ENCODE measurements at regions not wholly inside any gene's neighbourhood (a gene's known extent, or its start where the extent isn't known, plus 50 kb on each side); places are given as distances from the start of the nearest gene placed in this dataset.
"Not testable (repeated sequence)": the region's sequence is repeated elsewhere in the genome, so short reads cannot be mapped to it uniquely, and the experiment has no call there.

- no peak for DNase-seq (ENCODE audit: low spot score)
- no peak for FAIRE-seq
These were observed 284.0 kb upstream of the DEFB112 start for GRCh38 chr6:50333696-50334095.

DNA sequence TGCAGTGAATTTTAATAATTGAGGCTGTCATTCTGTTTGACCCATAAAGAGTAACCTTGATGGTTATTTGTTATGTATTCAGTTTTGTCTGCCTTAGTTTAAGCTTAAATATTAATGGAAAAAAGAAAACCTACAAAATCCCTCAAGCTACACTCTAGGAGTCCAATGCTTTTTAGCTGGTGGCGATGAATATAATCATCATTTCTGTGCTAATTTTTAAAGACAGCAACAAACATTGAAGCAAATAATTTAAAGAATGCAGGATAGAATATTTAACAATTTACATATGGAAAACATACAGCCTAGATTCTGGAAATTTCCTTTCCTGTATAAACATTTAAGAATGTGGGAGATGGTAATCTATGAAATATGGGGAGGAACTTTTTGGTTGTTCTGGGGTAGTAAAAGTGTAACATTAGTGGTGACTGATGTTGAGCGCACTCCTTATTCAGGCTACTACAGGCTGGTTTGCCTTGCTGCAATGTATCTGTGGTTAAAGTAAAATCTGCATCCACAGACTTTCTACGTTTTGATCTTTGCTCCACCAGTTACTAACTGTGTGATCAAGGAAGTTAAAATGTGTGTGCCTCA is 287.9 kb upstream of the DEFB112 start:
- FAIRE-seq (no peak), DNase-seq (ENCODE audit: low spot score) (no peak)

GRCh38 chr6:50353603-50354002 is 303.9 kb upstream of the DEFB112 start:
- no peak for FAIRE-seq
- DNase-seq (ENCODE audit: low spot score): no peak

DNA sequence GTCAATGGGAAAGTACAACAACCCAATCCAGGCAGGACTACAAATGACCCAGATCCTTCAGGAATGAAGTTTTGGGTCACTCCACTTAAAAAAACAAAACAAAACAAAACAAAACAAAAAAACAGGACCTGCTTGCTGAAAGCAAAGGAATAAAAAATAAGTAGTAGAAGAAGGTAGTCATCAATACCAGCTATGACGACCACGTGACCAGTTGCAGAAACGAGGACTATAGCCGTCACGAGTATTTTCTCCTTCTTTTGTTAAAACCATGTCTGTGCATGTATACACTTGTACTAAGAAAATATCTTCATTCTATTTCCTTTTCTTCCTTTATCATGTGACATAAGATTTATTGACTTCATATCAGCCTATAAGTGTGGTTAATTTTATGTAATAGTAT is 308.4 kb upstream of the DEFB112 start:
- FAIRE-seq (no peak), DNase-seq (ENCODE audit: low spot score) (no peak)

GRCh38 chr6:50361641-50362331 is 312.1 kb upstream of the DEFB112 start:
- FAIRE-seq: peak; percentile 35
- DNase-seq (ENCODE audit: low spot score): peak; percentile 16

DNA sequence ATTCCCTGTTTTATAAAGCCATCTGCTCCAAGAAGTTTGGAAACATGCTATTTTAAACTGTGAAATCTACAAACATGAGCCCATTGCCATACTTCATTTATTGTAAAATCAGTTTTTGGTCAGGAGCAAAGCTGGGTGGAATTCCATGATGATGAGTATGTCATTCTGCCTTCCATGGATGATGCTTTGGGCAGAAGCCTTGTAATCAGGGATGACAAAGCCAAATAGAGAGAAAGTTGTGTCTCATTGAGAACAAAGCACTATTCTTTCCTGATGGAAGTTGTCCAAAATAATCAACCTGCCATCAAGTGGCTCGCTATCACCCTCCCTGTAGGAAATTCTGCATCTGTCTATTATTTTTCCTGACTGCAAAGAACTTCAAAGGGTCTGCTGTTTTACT is 313.0 kb upstream of the DEFB112 start:
- FAIRE-seq: peak; percentile 63
- DNase-seq (ENCODE audit: low spot score): peak; percentile 67

- FAIRE-seq (no peak), DNase-seq (ENCODE audit: low spot score) (no peak)
These were observed 320.3 kb upstream of the DEFB112 start for GRCh38 chr6:50369996-50370395.

- FAIRE-seq: no peak
These were observed 330.8 kb upstream of the DEFB112 start for GRCh38 chr6:50380406-50381098.

DNA sequence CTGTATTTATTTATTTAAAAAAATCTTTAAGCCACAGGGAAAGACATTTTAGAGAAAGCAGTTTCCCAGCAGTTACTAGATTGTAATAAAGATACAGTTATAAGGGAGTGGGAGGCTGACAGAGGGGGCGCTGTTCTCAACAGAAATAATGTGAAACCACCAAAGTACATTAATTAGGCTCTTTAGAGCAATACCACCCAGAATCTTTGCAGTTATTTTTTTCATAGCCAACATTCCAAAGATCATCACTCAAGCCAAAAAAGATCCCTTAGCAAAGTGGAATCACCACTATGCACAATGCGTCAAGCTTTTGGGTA is 331.3 kb upstream of the DEFB112 start:
- FAIRE-seq (no peak), DNase-seq (ENCODE audit: low spot score) (peak; percentile 16)

More at GRCh38 chr6:50380406-50381098, 330.8 kb upstream of the DEFB112 start:
- peak; percentile 14 for DNase-seq (ENCODE audit: low spot score)

DNA sequence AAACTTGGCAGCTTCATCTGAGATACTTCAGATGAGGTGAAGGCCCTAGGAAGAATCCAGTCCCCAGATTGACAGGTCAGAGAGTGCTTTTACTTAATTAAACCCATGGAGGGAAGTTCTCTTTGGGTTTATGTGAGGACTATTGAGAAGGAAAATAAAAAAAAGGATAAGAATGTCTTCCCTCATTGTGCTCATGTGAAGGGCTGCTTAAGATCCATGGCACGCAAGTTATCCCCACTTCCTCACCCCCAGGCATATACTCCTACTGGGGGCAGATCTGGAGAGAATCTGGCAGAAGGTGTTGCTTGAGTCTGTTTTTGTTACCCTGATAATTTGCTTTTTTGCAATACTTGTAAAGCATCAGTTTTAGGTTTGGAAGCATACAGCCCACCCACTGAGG is 322.9 kb upstream of the TFAP2D start:
- FAIRE-seq: no peak
- no peak for DNase-seq (ENCODE audit: low spot score)

DNA sequence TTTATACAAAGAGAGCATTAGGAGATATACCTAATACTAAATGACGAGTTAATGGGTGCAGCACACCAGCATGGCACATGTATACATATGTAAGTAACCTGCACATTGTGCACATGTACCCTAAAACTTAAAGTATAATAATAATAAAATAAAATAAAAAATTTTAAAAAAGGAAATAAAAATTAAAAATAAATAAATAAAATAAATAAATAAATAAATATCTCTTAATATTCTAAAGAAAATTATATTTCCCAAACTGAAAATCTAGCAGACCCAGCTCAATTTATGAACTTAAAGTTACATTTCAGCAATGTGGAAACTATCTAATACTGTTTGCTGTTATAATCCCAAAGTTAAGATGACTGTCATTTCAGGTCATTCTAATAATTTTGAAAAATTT is 319.2 kb upstream of the TFAP2D start:
- not testable (repeated sequence) for DNase-seq (ENCODE audit: low spot score); FAIRE-seq

- FAIRE-seq: no peak
- DNase-seq (ENCODE audit: low spot score): no peak
These were observed 308.7 kb upstream of the TFAP2D start for GRCh38 chr6:50404643-50405042.

- FAIRE-seq (no peak), DNase-seq (ENCODE audit: low spot score) (no peak)
These were observed 302.7 kb upstream of the TFAP2D start for GRCh38 chr6:50410579-50410978.

GRCh38 chr6:50421041-50421440 is 292.3 kb upstream of the TFAP2D start:
- not testable (repeated sequence) for FAIRE-seq
- DNase-seq (ENCODE audit: low spot score): peak; percentile 21

DNA sequence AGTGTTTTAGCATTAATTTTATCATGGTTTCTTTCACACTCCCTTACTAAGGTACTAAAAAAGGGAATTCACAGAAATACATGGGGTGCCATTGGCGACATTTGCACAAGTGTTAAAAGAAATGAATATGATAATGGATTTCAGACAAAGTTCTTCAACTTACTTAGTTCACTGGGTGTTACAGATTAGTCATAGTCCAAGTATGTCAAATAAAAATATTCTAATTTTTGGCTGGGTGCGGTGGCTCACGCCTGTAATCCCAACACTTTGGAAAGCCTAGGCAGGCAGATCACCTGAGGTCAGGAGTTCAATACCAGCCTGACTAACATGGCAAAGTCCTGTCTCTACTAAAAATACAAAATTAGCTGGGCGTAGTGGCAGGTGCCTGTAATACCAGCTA is 286.1 kb upstream of the TFAP2D start:
- FAIRE-seq (no peak), DNase-seq (ENCODE audit: low spot score) (no peak)

GRCh38 chr6:50437901-50438300 is 275.4 kb upstream of the TFAP2D start:
- DNase-seq (ENCODE audit: low spot score) (no peak), FAIRE-seq (no peak)

DNA sequence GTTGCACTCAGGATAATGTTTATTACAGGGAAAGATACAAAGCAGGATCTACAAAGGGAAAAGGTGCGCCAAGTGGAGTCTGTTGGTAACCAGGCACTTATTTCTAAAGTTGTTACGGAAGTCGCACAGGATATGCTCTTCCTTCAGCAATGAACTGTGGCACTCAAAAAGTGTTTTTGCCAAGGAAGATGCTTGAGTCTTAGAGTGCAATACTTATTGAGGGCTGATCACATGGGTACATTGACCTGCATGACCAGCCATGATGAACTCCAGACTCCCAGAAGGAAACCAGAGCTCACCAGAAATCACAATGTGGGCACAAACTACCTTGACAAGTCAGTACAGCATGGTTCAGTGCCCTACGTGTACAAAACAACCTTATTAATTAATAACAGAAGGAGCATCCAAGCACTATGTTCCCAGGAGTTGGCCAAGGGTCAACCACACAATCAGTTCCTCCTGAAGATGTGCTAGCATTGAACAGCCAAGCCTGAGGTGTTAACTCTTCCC is 270.7 kb upstream of the TFAP2D start:
- DNase-seq (ENCODE audit: low spot score) (no peak), FAIRE-seq (no peak)

DNA sequence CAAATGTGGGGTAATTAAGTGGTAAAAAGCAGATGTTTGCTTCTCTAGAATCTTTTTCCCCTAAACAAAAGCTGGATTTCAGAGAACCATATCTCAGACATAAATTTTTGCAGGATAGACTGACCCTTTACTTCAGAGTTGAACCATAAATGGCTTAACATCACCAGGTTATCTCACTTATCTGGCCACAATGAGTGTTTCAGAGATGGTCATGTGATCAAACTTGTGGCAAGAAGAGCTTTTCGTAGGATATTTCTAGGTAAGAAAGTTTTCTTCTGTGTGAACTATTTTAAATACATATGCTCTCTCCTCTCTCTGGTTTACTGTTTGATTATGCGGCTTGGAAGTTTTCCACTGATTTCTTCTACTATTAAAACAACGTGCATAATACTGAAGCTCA is 270.2 kb upstream of the TFAP2D start:
- no peak for FAIRE-seq
- DNase-seq (ENCODE audit: low spot score): no peak

DNA sequence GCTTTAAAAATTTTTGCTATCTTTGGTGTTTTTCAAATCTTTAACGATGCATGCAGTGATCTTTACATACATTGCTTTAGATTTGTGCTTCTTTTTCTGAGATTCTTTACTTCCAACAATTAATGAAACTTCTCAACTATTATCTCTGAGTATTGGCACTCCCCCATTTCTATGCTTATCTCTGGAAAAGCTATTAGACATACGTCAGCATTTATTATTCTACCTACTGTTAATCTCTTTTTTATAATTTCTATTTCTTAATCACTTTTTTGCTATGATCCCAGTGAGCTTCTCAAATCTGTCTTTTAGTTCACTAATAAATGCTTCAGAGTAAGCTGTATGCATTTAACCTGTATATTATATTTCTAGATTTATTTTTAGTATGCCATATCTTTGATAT is 264.2 kb upstream of the TFAP2D start:
- DNase-seq (ENCODE audit: low spot score) (no peak), FAIRE-seq (no peak)

DNA sequence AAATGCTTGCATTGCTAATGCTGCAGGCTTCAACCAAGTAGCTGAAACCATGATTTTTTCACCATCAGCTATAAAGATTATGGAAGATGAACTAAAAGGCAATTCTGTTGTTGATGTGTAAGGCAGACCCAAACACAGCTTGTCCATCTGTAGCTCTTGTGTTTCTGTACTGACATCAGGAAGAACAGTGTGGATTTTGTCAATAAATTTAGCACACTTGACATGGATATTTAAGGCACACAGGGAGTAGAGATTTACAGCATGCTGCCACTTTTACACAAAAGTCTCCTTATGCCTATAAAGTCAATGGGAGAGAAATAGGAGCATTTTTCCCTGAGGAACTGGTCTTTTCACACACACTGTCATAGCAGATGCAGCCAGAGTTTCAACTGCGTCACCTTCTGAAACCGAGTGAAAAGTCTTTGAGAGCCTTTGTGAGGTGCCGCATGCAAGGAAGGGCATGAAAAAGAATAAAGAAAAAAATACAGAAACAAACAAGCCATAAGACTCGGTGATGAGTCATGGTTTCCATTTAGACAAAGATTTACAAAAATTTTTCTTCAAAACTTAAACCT is 261.4 kb upstream of the TFAP2D start:
- DNase-seq (ENCODE audit: low spot score) (no peak), FAIRE-seq (no peak)

GRCh38 chr6:50455029-50455428 is 258.3 kb upstream of the TFAP2D start:
- FAIRE-seq: no peak

DNA sequence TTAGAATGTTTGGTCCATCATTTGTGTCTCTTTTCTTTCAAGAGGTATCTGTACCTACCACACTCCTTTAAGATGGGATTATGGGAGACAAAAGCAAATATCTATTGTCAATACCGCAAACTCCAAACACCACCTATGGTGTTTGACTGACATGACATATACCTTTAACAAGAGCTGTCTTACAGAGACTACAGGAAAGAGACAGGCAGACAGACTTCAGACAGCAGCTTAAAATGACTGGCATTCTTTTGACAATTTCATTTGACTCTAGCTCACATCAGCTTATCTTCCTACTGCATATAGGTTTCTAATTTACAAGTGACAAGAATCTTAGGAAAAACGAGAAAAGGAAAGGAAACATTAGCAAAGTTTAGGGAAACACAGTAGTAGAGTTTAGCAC is 256.0 kb upstream of the TFAP2D start:
- FAIRE-seq (no peak), DNase-seq (ENCODE audit: low spot score) (no peak)

More at GRCh38 chr6:50455029-50455428, 258.3 kb upstream of the TFAP2D start:
- no peak for DNase-seq (ENCODE audit: low spot score)

All from urothelium cell line (cell line).